SK-N-SH treated with all-trans-retinoic acid at 6 μM for 48 hours (cell line): ENCODE measurements at regions not wholly inside any gene's neighbourhood (a gene's known extent, or its start where the extent isn't known, plus 50 kb on each side); places are given as distances from the start of the nearest gene placed in this dataset.

Experiments used
- ATAC-seq: fragments of 200-7000 bp; cut with Tn5 transposase; 3 replicates; pipeline ENCODE4 v1.9.1; 2020; ENCODE audit warnings: mild to moderate bottlenecking, moderate library complexity
- ARNTL ChIP-seq: fragments of 450-650 bp; formaldehyde crosslinking; IDR thresholded peaks from 2 replicates; pipeline ENCODE4 v1.5.0; 2020; ENCODE audit warnings: low read depth, mild to moderate bottlenecking, moderate library complexity, borderline replicate concordance
- BACH2 ChIP-seq: fragments of 250-450 bp; sonication (Bioruptor Pico); IDR thresholded peaks from 2 replicates; pipeline ENCODE4 v1.9.0; 2021; ENCODE audit warnings: mild to moderate bottlenecking, borderline replicate concordance
- CREB5 ChIP-seq: fragments of 250-450 bp; sonication (Bioruptor Pico); IDR thresholded peaks from 2 replicates; pipeline ENCODE4 v1.5.1; 2020; ENCODE audit warnings: low read depth, mild to moderate bottlenecking, moderate library complexity
- CSDC2 ChIP-seq: fragments of 250-450 bp; sonication (Bioruptor Pico); IDR thresholded peaks from 2 replicates; pipeline ENCODE4 v1.5.0; 2020; ENCODE audit warnings: mild to moderate bottlenecking, moderate library complexity
- ESRRG ChIP-seq: fragments of 250-450 bp; sonication (Bioruptor Pico); IDR thresholded peaks from 2 replicates; pipeline ENCODE4 v1.6.1; 2021; ENCODE audit warnings: mild to moderate bottlenecking
- GLIS3 ChIP-seq: fragments of 250-450 bp; sonication (Bioruptor Pico); IDR thresholded peaks from 2 replicates; pipeline ENCODE4 v1.5.0; 2020; ENCODE audit warnings: mild to moderate bottlenecking, moderate library complexity
- ISL1 ChIP-seq: fragments of 250-450 bp; sonication (Bioruptor Pico); IDR thresholded peaks from 2 replicates; pipeline ENCODE4 v2.1.2; 2022; ENCODE audit warnings: mild to moderate bottlenecking, moderate library complexity
- POU6F1 ChIP-seq: fragments of 250-450 bp; sonication (Bioruptor Pico); IDR thresholded peaks from 2 replicates; pipeline ENCODE4 v1.8.0; 2021; ENCODE audit warnings: low read depth, mild to moderate bottlenecking, moderate library complexity, borderline replicate concordance
- PPARA ChIP-seq: fragments of 250-450 bp; sonication (Bioruptor Pico); IDR thresholded peaks from 2 replicates; pipeline ENCODE4 v1.5.0; 2020; ENCODE audit warnings: mild to moderate bottlenecking, borderline replicate concordance
- RARB ChIP-seq: fragments of 250-450 bp; sonication (Bioruptor Pico); IDR thresholded peaks from 2 replicates; pipeline ENCODE4 v1.8.0; 2021; ENCODE audit warnings: mild to moderate bottlenecking, moderate library complexity
- SNAI2 ChIP-seq: fragments of 250-450 bp; sonication (Bioruptor Pico); IDR thresholded peaks from 2 replicates; pipeline ENCODE4 v1.5.0; 2020; ENCODE audit warnings: mild to moderate bottlenecking, moderate library complexity
- TOX ChIP-seq: fragments of 250-450 bp; sonication (Bioruptor Pico); IDR thresholded peaks from 2 replicates; pipeline ENCODE4 v1.8.0; 2021; ENCODE audit warnings: mild to moderate bottlenecking, moderate library complexity, borderline replicate concordance
- TSHZ2 ChIP-seq: fragments of 250-450 bp; sonication (Bioruptor Pico); IDR thresholded peaks from 2 replicates; pipeline ENCODE4 v1.5.0; 2020; ENCODE audit warnings: mild to moderate bottlenecking, moderate library complexity
- ZC3H10 ChIP-seq: fragments of 250-450 bp; sonication (Bioruptor Pico); IDR thresholded peaks from 2 replicates; pipeline ENCODE4 v1.5.1; 2021; ENCODE audit warnings: mild to moderate bottlenecking, moderate library complexity
- ZFP30 ChIP-seq: fragments of 450-650 bp; formaldehyde crosslinking; IDR thresholded peaks from 2 replicates; pipeline ENCODE4 v1.5.0; 2022; ENCODE audit warnings: mild to moderate bottlenecking, moderate library complexity
- ZNF565 ChIP-seq: fragments of 450-650 bp; formaldehyde crosslinking; conservative IDR thresholded peaks from 2 replicates; pipeline ENCODE4 v1.5.0; 2020; ENCODE audit warnings: low read depth, mild to moderate bottlenecking, moderate library complexity
- ZNF70 ChIP-seq: fragments of 450-650 bp; formaldehyde crosslinking; IDR thresholded peaks from 2 replicates; pipeline ENCODE4 v1.5.0; 2020; ENCODE audit warnings: mild to moderate bottlenecking, moderate library complexity
- ZNF8 ChIP-seq: fragments of 450-650 bp; formaldehyde crosslinking; IDR thresholded peaks from 2 replicates; pipeline ENCODE4 v1.5.0; 2020; ENCODE audit warnings: mild to moderate bottlenecking, moderate library complexity

- no peak for TF ChIP-seq ISL1 (CRISPR knock-in tag)
- no peak for ATAC-seq
Observed at GRCh38 chr17:13925579-13925978, 143.7 kb upstream of the COX10 start.

GRCh38 chr17:13931111-13931526, 138.2 kb upstream of the COX10 start:
- no peak for TF ChIP-seq POU6F1
- TF ChIP-seq RARB (CRISPR knock-in tag), result no peak
- TF ChIP-seq ESRRG (CRISPR knock-in tag), result no peak
- no peak for ATAC-seq

GRCh38 chr17:13931800-13932460, 137.4 kb upstream of the COX10 start:
- TF ChIP-seq CREB5 (CRISPR knock-in tag), result no peak
- no peak for TF ChIP-seq ZC3H10
- TF ChIP-seq, all 23 proteins: peak for 0
- ATAC-seq, result no peak

GRCh38 chr17:13933441-13934276, 135.6 kb upstream of the COX10 start:
- ATAC-seq, result no peak
- no peak for TF ChIP-seq CSDC2 (CRISPR knock-in tag)

- ATAC-seq, result no peak
- TF ChIP-seq CREB5 (CRISPR knock-in tag), result no peak
- TF ChIP-seq TOX (CRISPR knock-in tag), result no peak
- TF ChIP-seq ZNF70 (CRISPR knock-in tag), result no peak
- TF ChIP-seq ZNF565 (CRISPR knock-in tag), result no peak
- TF ChIP-seq SNAI2, result no peak
Observed at GRCh38 chr17:13939222-13939621, 130.1 kb upstream of the COX10 start.

GRCh38 chr17:13940858-13941665, 128.2 kb upstream of the COX10 start:
- peak; percentile 65 for ATAC-seq
- TF ChIP-seq GLIS3 (CRISPR knock-in tag), result no peak
- no peak for TF ChIP-seq TSHZ2 (CRISPR knock-in tag)
- no peak for TF ChIP-seq POU6F1
- no peak for TF ChIP-seq ZC3H10
- TF ChIP-seq ARNTL, result no peak
- TF ChIP-seq BACH2 (CRISPR knock-in tag), result no peak
- TF ChIP-seq PPARA, result no peak
- no peak for TF ChIP-seq CREB5 (CRISPR knock-in tag)
- no peak for TF ChIP-seq ZFP30 (CRISPR knock-in tag)
- TF ChIP-seq ZNF565 (CRISPR knock-in tag), result no peak
- TF ChIP-seq TOX (CRISPR knock-in tag), result no peak
- no peak for TF ChIP-seq ZNF8 (CRISPR knock-in tag)
- no peak for TF ChIP-seq CSDC2 (CRISPR knock-in tag)
